ENCODE measurements at regions not wholly inside any gene's neighbourhood (a gene's known extent, or its start where the extent isn't known, plus 50 kb on each side); places are given as distances from the start of the nearest gene placed in this dataset.

- DNase-seq, result no peak
- no peaks in the 10 kb centered on the region for H3K4me1 ChIP-seq (ENCODE audit: control insufficient read depth, insufficient read depth, low read length)
- no peaks in the 10 kb centered on the region for H3K36me3 ChIP-seq (ENCODE audit: control insufficient read depth, insufficient read depth, low read length)
- H3K27ac ChIP-seq (ENCODE audit: low read length), result no peak overlapping the region
- H3K27me3 ChIP-seq (ENCODE audit: control insufficient read depth, insufficient read depth, low read length), result no peaks in the 10 kb centered on the region
- H3K9me3 ChIP-seq (replicated peaks; ENCODE audit: control insufficient read depth, low read depth, low read length), result no peaks in the 10 kb centered on the region
- no peak overlapping the region for H3K4me3 ChIP-seq (ENCODE audit: low read length)
- 56% methylated on average over 1 of the region's 2 CpGs for WGBS (ENCODE audit: insufficient coverage)
Observed at GRCh38 chr3:166783206-166783605, 596.9 kb downstream of the ZBBX start.

DNA sequence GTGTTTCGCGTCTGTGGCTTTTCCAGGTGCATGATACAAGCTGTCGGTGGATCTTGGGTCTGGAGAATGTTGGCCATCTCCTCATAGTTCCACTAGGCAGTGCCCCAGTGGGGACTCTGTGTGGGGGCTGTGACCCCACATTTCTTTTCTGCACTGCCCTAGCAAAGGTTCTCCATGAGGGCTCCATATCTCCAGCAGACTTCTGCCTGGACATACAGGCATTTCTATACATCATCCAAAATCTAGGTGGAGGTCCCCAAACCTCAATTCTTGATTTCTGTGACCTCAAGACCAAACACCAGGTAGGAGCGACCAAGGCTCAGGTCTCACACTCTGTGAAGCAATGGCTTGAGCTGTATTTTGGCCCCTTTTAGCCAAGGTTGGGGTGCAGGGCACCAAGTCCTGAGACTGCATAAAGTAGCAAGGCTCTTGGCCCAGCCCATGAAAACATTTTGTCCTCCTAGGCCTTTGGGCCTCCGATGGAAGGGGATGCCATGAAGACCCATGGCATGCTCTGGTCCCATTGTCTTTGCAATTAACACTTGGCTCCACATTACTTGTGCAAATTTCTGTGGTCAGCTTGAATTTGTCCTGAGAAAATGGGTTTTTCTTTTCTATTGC lies 615.3 kb downstream of the ZBBX start:
- WGBS (ENCODE audit: insufficient coverage), result 94% methylated on average over 2 of the region's 5 CpGs
- Histone ChIP-seq H3K4me3 (ENCODE audit: low read length) (no peak overlapping the region), H3K27ac (ENCODE audit: low read length) (no peak overlapping the region)

DNA sequence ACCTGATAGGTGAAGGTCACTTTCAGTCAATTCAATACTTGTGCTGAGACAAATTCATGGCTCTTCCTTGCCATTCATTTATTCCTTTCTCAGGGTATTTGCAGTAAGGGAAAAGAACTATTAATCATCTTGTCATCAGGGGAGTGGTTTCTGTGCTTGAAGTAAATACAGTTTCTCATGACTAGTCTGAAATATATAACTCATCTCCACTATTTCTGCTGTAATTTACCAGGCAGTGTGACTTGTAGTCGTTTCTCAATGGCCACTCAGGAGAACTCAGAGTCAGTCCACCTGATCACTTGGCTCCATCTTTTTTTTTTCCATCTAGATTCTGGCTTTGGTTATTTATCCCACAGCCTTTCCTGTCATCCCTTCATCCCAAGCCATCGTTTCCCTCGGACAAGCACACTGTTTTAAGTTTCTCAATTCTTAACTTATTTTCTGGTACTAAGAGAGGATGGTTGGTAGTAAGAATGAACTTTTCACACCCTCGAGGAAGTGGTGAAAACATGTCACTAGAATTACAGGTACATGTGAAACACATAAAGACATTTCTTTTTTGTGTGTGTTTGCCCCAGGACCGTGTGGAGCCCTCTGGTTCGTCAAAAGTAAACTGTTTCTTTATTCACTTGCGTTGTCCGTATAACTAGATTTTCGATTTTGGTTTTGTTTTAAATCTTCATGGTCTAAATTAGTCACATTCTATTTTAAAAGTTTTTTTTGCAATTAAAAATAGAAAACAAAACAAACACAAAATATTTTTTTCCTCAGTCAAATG lies 620.2 kb downstream of the ZBBX start:
- Histone ChIP-seq H3K27me3 (ENCODE audit: control insufficient read depth, insufficient read depth, low read length) (no peaks in the 10 kb centered on the region), H3K27ac (ENCODE audit: low read length) (no peak overlapping the region), H3K4me1 (ENCODE audit: control insufficient read depth, insufficient read depth, low read length) (no peaks in the 10 kb centered on the region), H3K4me3 (ENCODE audit: low read length) (no peak overlapping the region), H3K36me3 (ENCODE audit: control insufficient read depth, insufficient read depth, low read length) (no peaks in the 10 kb centered on the region), H3K9me3 (replicated peaks; ENCODE audit: control insufficient read depth, low read depth, low read length) (peaks cover 3% of the 10 kb centered on the region)
- no peak for DNase-seq
- WGBS (ENCODE audit: insufficient coverage), result 43% methylated on average over 1 of the region's 9 CpGs

More for the DNA sequence above, 615.3 kb downstream of the ZBBX start:
- Histone ChIP-seq H3K36me3 (ENCODE audit: control insufficient read depth, insufficient read depth, low read length) (no peaks in the 10 kb centered on the region), H3K9me3 (replicated peaks; ENCODE audit: control insufficient read depth, low read depth, low read length) (peaks cover 4% of the 10 kb centered on the region), H3K27me3 (ENCODE audit: control insufficient read depth, insufficient read depth, low read length) (no peaks in the 10 kb centered on the region), H3K4me1 (ENCODE audit: control insufficient read depth, insufficient read depth, low read length) (no peaks in the 10 kb centered on the region)
- no peak for DNase-seq

- WGBS (ENCODE audit: insufficient coverage), result no CpG with 5 or more reads among the region's 2 CpGs
- Histone ChIP-seq H3K27me3 (ENCODE audit: control insufficient read depth, insufficient read depth, low read length) (no peaks in the 10 kb centered on the region), H3K36me3 (ENCODE audit: control insufficient read depth, insufficient read depth, low read length) (no peaks in the 10 kb centered on the region), H3K27ac (ENCODE audit: low read length) (no peak overlapping the region), H3K4me1 (ENCODE audit: control insufficient read depth, insufficient read depth, low read length) (no peaks in the 10 kb centered on the region), H3K9me3 (replicated peaks; ENCODE audit: control insufficient read depth, low read depth, low read length) (peaks cover 2% of the 10 kb centered on the region), H3K4me3 (ENCODE audit: low read length) (no peak overlapping the region)
- no peak for DNase-seq
Observed at GRCh38 chr3:166752214-166752613, 627.9 kb downstream of the ZBBX start.

- no peaks in the 10 kb centered on the region for H3K4me1 ChIP-seq (ENCODE audit: control insufficient read depth, insufficient read depth, low read length)
- H3K27me3 ChIP-seq (ENCODE audit: control insufficient read depth, insufficient read depth, low read length), result no peaks in the 10 kb centered on the region
- no CpG with 5 or more reads among the region's 2 CpGs for WGBS (ENCODE audit: insufficient coverage)
- H3K4me3 ChIP-seq (ENCODE audit: low read length), result no peak overlapping the region
- no peak for DNase-seq
- H3K27ac ChIP-seq (ENCODE audit: low read length), result no peak overlapping the region
- H3K9me3 ChIP-seq (replicated peaks; ENCODE audit: control insufficient read depth, low read depth, low read length), result no peaks in the 10 kb centered on the region
- no peaks in the 10 kb centered on the region for H3K36me3 ChIP-seq (ENCODE audit: control insufficient read depth, insufficient read depth, low read length)
Observed at GRCh38 chr3:166743481-166744134, 636.5 kb downstream of the ZBBX start.

- Histone ChIP-seq H3K27me3 (ENCODE audit: control insufficient read depth, insufficient read depth, low read length) (no peaks in the 10 kb centered on the region), H3K27ac (ENCODE audit: low read length) (no peak overlapping the region), H3K9me3 (replicated peaks; ENCODE audit: control insufficient read depth, low read depth, low read length) (no peaks in the 10 kb centered on the region), H3K36me3 (ENCODE audit: control insufficient read depth, insufficient read depth, low read length) (no peaks in the 10 kb centered on the region), H3K4me3 (ENCODE audit: low read length) (no peak overlapping the region), H3K4me1 (ENCODE audit: control insufficient read depth, insufficient read depth, low read length) (no peaks in the 10 kb centered on the region)
- 90% methylated on average over 2 of the region's 3 CpGs for WGBS (ENCODE audit: insufficient coverage)
- no peak for DNase-seq
Observed at GRCh38 chr3:166734734-166735133, 645.4 kb downstream of the ZBBX start.

DNA sequence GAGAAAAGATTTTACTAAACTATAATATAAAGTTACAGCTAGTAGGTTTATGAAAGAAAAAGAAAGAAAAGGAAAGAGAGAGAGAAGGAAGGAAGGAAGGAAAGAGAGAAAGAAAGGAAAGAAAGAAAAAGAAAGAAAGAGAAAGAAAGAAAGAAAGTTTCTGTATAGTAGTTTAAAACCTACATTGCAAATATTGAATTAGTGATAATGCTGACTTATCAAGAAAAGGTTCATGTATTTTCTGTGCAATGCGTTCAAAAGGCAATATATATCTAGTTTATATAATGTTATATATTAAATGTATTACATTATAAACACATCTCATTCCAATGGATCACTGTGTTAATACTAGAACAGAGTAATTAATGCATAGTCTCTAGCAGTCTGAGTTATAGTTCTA lies 648.4 kb downstream of the ZBBX start:
- DNase-seq, result no peak
- Histone ChIP-seq H3K4me1 (ENCODE audit: control insufficient read depth, insufficient read depth, low read length) (no peaks in the 10 kb centered on the region), H3K27ac (ENCODE audit: low read length) (no peak overlapping the region), H3K9me3 (replicated peaks; ENCODE audit: control insufficient read depth, low read depth, low read length) (no peaks in the 10 kb centered on the region), H3K4me3 (ENCODE audit: low read length) (no peak overlapping the region), H3K36me3 (ENCODE audit: control insufficient read depth, insufficient read depth, low read length) (no peaks in the 10 kb centered on the region), H3K27me3 (ENCODE audit: control insufficient read depth, insufficient read depth, low read length) (no peaks in the 10 kb centered on the region)
- WGBS (ENCODE audit: insufficient coverage), result no CpG with 5 or more reads among the region's 1 CpG

GRCh38 chr3:166721466-166721865 lies 658.6 kb downstream of the ZBBX start:
- Histone ChIP-seq H3K36me3 (ENCODE audit: control insufficient read depth, insufficient read depth, low read length) (no peaks in the 10 kb centered on the region), H3K27me3 (ENCODE audit: control insufficient read depth, insufficient read depth, low read length) (no peaks in the 10 kb centered on the region), H3K4me3 (ENCODE audit: low read length) (no peak overlapping the region), H3K4me1 (ENCODE audit: control insufficient read depth, insufficient read depth, low read length) (no peaks in the 10 kb centered on the region), H3K9me3 (replicated peaks; ENCODE audit: control insufficient read depth, low read depth, low read length) (no peaks in the 10 kb centered on the region), H3K27ac (ENCODE audit: low read length) (no peak overlapping the region)
- DNase-seq, result peak; percentile 53

GRCh38 chr3:166714206-166714605 lies 665.9 kb downstream of the ZBBX start:
- no CpG with 5 or more reads among the region's 4 CpGs for WGBS (ENCODE audit: insufficient coverage)

GRCh38 chr3:166713787-166714186 lies 666.3 kb downstream of the ZBBX start:
- DNase-seq, result no peak
- H3K4me1 ChIP-seq (ENCODE audit: control insufficient read depth, insufficient read depth, low read length), result no peaks in the 10 kb centered on the region
- H3K27ac ChIP-seq (ENCODE audit: low read length), result no peak overlapping the region
- no peak overlapping the region for H3K4me3 ChIP-seq (ENCODE audit: low read length)
- H3K36me3 ChIP-seq (ENCODE audit: control insufficient read depth, insufficient read depth, low read length), result no peaks in the 10 kb centered on the region
- no peaks in the 10 kb centered on the region for H3K27me3 ChIP-seq (ENCODE audit: control insufficient read depth, insufficient read depth, low read length)
- WGBS (ENCODE audit: insufficient coverage), result no CpG with 5 or more reads among the region's 2 CpGs
- H3K9me3 ChIP-seq (replicated peaks; ENCODE audit: control insufficient read depth, low read depth, low read length), result no peaks in the 10 kb centered on the region

More at GRCh38 chr3:166714206-166714605, 665.9 kb downstream of the ZBBX start:
- no peaks in the 10 kb centered on the region for H3K36me3 ChIP-seq (ENCODE audit: control insufficient read depth, insufficient read depth, low read length)
- DNase-seq, result no peak
- H3K9me3 ChIP-seq (replicated peaks; ENCODE audit: control insufficient read depth, low read depth, low read length), result no peaks in the 10 kb centered on the region
- H3K27me3 ChIP-seq (ENCODE audit: control insufficient read depth, insufficient read depth, low read length), result no peaks in the 10 kb centered on the region
- no peaks in the 10 kb centered on the region for H3K4me1 ChIP-seq (ENCODE audit: control insufficient read depth, insufficient read depth, low read length)
- no peak overlapping the region for H3K4me3 ChIP-seq (ENCODE audit: low read length)
- no peak overlapping the region for H3K27ac ChIP-seq (ENCODE audit: low read length)

All from muscle of leg (tissue), 3 donors.